ENCODE measurements at regions not wholly inside any gene's neighbourhood (a gene's known extent, or its start where the extent isn't known, plus 50 kb on each side); places are given as distances from the start of the nearest gene placed in this dataset.
"Not testable (repeated sequence)": the region's sequence is repeated elsewhere in the genome, so short reads cannot be mapped to it uniquely, and the experiment has no call there.

- Histone ChIP-seq H3K36me3 (no peaks in the 10 kb centered on the region), H3K27ac (no peak overlapping the region), H3K9me3 (no peaks in the 10 kb centered on the region), H3K4me1 (no peaks in the 10 kb centered on the region), H3K4me3 (no peak overlapping the region), H3K27me3 (no peaks in the 10 kb centered on the region)
- intact Hi-C loops (cut with DNase I; ENCODE audit: low total_unique reads), result no loop called here
- TF ChIP-seq CTCF (IDR thresholded peaks at IDR 0.05) (no peak), POLR2A (IDR thresholded peaks at IDR 0.05) (no peak)
- DNase-seq, result no peak
Measured at GRCh38 chr1:83123019-83123418, 875.9 kb downstream of the TTLL7 start.

- DNase-seq, result no peak
- Histone ChIP-seq H3K4me3 (no peak overlapping the region), H3K4me1 (no peaks in the 10 kb centered on the region), H3K27me3 (no peaks in the 10 kb centered on the region), H3K9me3 (no peaks in the 10 kb centered on the region), H3K36me3 (no peaks in the 10 kb centered on the region), H3K27ac (no peak overlapping the region)
- no peak for TF ChIP-seq POLR2A (IDR thresholded peaks at IDR 0.05)
- TF ChIP-seq CTCF (IDR thresholded peaks at IDR 0.05), result no peak
- intact Hi-C loops (cut with DNase I; ENCODE audit: low total_unique reads), result no loop called here
Measured at GRCh38 chr1:83118472-83118871, 880.5 kb downstream of the TTLL7 start.

- H3K36me3 ChIP-seq; H3K27ac ChIP-seq; H3K9me3 ChIP-seq; H3K4me1 ChIP-seq; intact Hi-C loops (cut with DNase I; ENCODE audit: low total_unique reads); DNase-seq; H3K27me3 ChIP-seq; H3K4me3 ChIP-seq: not testable (repeated sequence)
Measured at GRCh38 chr1:83117030-83117429, 881.9 kb downstream of the TTLL7 start.

- Histone ChIP-seq H3K27ac (no peak overlapping the region), H3K4me1 (no peaks in the 10 kb centered on the region), H3K9me3 (no peaks in the 10 kb centered on the region), H3K27me3 (no peaks in the 10 kb centered on the region), H3K4me3 (no peak overlapping the region), H3K36me3 (no peaks in the 10 kb centered on the region)
- no peak for DNase-seq
- TF ChIP-seq CTCF (IDR thresholded peaks at IDR 0.05) (no peak), POLR2A (IDR thresholded peaks at IDR 0.05) (no peak)
- intact Hi-C loops (cut with DNase I; ENCODE audit: low total_unique reads), result no loop called here
Measured at GRCh38 chr1:83115785-83116184, 883.1 kb downstream of the TTLL7 start.

- no peaks in the 10 kb centered on the region for H3K27me3 ChIP-seq
- TF ChIP-seq POLR2A (IDR thresholded peaks at IDR 0.05) (no peak), CTCF (IDR thresholded peaks at IDR 0.05) (no peak)
- H3K4me1 ChIP-seq, result no peaks in the 10 kb centered on the region
- H3K4me3 ChIP-seq, result no peak overlapping the region
- no peak for DNase-seq
- no peak overlapping the region for H3K27ac ChIP-seq
- no peaks in the 10 kb centered on the region for H3K9me3 ChIP-seq
- no peaks in the 10 kb centered on the region for H3K36me3 ChIP-seq
- intact Hi-C loops (cut with DNase I; ENCODE audit: low total_unique reads), result no loop called here
Measured at GRCh38 chr1:83114136-83114834, 884.6 kb downstream of the TTLL7 start.

GRCh38 chr1:83113652-83114051 is 885.3 kb downstream of the TTLL7 start:
- Histone ChIP-seq H3K27me3 (no peaks in the 10 kb centered on the region), H3K4me1 (no peaks in the 10 kb centered on the region), H3K9me3 (no peaks in the 10 kb centered on the region), H3K27ac (no peak overlapping the region), H3K4me3 (no peak overlapping the region), H3K36me3 (no peaks in the 10 kb centered on the region)
- intact Hi-C loops (cut with DNase I; ENCODE audit: low total_unique reads), result no loop called here
- DNase-seq, result no peak
- no peak for TF ChIP-seq POLR2A (IDR thresholded peaks at IDR 0.05)
- TF ChIP-seq CTCF (IDR thresholded peaks at IDR 0.05), result no peak

Measured in uterus (tissue), 3 donors.